Common myeloid progenitor, CD34-positive (primary cell): ENCODE measurements at regions not wholly inside any gene's neighbourhood (a gene's known extent, or its start where the extent isn't known, plus 50 kb on each side); places are given as distances from the start of the nearest gene placed in this dataset.

Experiments used
- CTCF ChIA-PET: fragments of 350-600 bp; sonication (Branson Sonifier 250); formaldehyde crosslinking; loops from one replicate; lab custom pipeline; 2021; ENCODE audit warnings: antibody characterized with exemption; lab: Charles Lee
- POLR2A ChIA-PET: fragments of 350-600 bp; sonication (Branson Sonifier 250); formaldehyde crosslinking; loops from one replicate; lab custom pipeline; 2021; ENCODE audit warnings: antibody characterized with exemption; lab: Charles Lee
- DNase-seq, 3 donors: peaks; one replicate each; pipeline versions ENCODE4 v3.0.0 to v3.0.0-alpha.2; 2013
- H3K27ac ChIP-seq, 2 experiments: 1 replicate in 1 of 2; 2 replicates in 1 of 2; pipeline ENCODE4 v1.7.0; 2013; ENCODE audit warnings: inconsistent platforms in 2 of 2, low read length in 2 of 2, mild to moderate bottlenecking in 2 of 2, low read depth in 1 of 2, moderate library complexity in 1 of 2; ENCODE audit not compliant: severe bottlenecking in 2 of 2, insufficient read depth in 1 of 2, poor library complexity in 1 of 2
- H3K27me3 ChIP-seq, 5 experiments: replicated peaks in 2 of 5; 1 replicate in 3 of 5; 2 replicates in 2 of 5; pipeline versions ENCODE4 v1.6.1 to v1.7.0; 2013; ENCODE audit warnings: low read length in 4 of 5, mild to moderate bottlenecking in 2 of 5, moderate library complexity in 2 of 5, inconsistent platforms in 1 of 5; ENCODE audit not compliant: insufficient read depth in 5 of 5, control insufficient read depth in 4 of 5
- H3K36me3 ChIP-seq, 4 experiments: 1 replicate in 2 of 4; 2 replicates in 2 of 4; pipeline versions ENCODE4 v1.6.1 to v1.7.0; 2013; ENCODE audit warnings: low read length in 3 of 4, control low read depth in 1 of 4, mild to moderate bottlenecking in 1 of 4; ENCODE audit not compliant: control insufficient read depth in 4 of 4, insufficient read depth in 4 of 4
- H3K4me1 ChIP-seq, 4 experiments: 1 replicate in 3 of 4; 2 replicates in 1 of 4; pipeline versions ENCODE4 v1.6.1 to v1.7.1; 2013; ENCODE audit warnings: low read length in 3 of 4, mild to moderate bottlenecking in 3 of 4, control low read depth in 1 of 4, inconsistent platforms in 1 of 4, moderate library complexity in 1 of 4; ENCODE audit not compliant: control insufficient read depth in 4 of 4, insufficient read depth in 4 of 4; ENCODE audit errors: control extremely low read depth in 1 of 4
- H3K4me3 ChIP-seq, 7 experiments: 1 replicate in 4 of 7; 2 replicates in 3 of 7; pipeline versions ENCODE4 v1.5.1 to v1.7.0; 2013; ENCODE audit warnings: mild to moderate bottlenecking in 7 of 7, low read length in 6 of 7, moderate library complexity in 6 of 7, inconsistent platforms in 2 of 7, low read depth in 2 of 7, control low read depth in 1 of 7; ENCODE audit not compliant: insufficient read depth in 4 of 7, control insufficient read depth in 1 of 7; ENCODE audit errors: extremely low read depth in 1 of 7
- H3K9me3 ChIP-seq, 5 experiments: 1 replicate in 4 of 5; 2 replicates in 1 of 5; pipeline versions ENCODE4 v1.6.1 to v1.7.1; 2013; ENCODE audit warnings: low read length in 4 of 5, mild to moderate bottlenecking in 2 of 5, inconsistent platforms in 1 of 5, low read depth in 1 of 5, moderate library complexity in 1 of 5; ENCODE audit not compliant: control insufficient read depth in 4 of 5, insufficient read depth in 2 of 5; ENCODE audit errors: control extremely low read depth in 1 of 5
- WGBS: methylation state at CpG from one replicate; pipeline ENCODE4 v1.1.5; 2013; ENCODE audit not compliant: insufficient coverage; 5-methylcytosine and 5-hydroxymethylcytosine counted together

- Histone ChIP-seq H3K9me3 (peaks cover 0 to 7% (median 5%) of the 10 kb centered on the region in 5 experiments), H3K36me3 (no peaks in the 10 kb centered on the region), H3K27me3 (no peaks in the 10 kb centered on the region), H3K4me3 (no peak overlapping the region), H3K27ac (no peak overlapping the region), H3K4me1 (no peaks in the 10 kb centered on the region)
- no peak for DNase-seq
- ChIA-PET CTCF (interaction anchor here (1.5 kb wide), 1 partner anchor 19 kb away, joined by 3 read pairs; no protein-coding TSS in a partner anchor), POLR2A (interaction anchor here (0.8 kb wide), 1 partner anchor 18 kb away, joined by 3 read pairs; no protein-coding TSS in a partner anchor)
- WGBS = 100% methylated on average over 2 of the region's 3 CpGs
Observed at GRCh38 chr10:78267598-78267997, 233.9 kb downstream of the RPS24 start.

DNA sequence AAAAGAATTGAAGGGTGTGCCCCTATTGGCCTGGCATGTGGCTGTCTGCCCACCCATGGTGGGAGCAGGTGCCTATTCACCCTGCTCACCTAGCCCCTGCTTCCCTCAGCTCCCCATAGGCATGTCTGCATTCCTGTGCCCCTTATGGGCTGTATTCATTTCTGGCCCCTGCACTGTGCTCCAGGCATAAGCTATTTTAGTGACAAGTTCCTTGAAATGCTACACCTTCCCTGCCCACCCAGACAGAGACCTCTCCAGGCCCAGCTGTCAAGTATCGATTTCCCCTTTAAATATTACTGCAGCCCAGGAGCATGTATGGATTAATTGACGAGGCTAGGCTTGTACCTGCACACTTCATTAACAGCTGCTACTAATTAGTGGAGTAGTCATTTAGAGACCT, 235.4 kb downstream of the RPS24 start:
- no peak overlapping the region for H3K27ac ChIP-seq
- no peak for DNase-seq
- WGBS = no CpG with 5 or more reads among the region's 2 CpGs
- H3K4me1 ChIP-seq = no peaks in the 10 kb centered on the region
- H3K27me3 ChIP-seq = no peaks in the 10 kb centered on the region
- H3K4me3 ChIP-seq = no peak overlapping the region
- no peaks in the 10 kb centered on the region for H3K36me3 ChIP-seq
- CTCF ChIA-PET = interaction anchor here (1.7 kb wide), 1 partner anchor 9 kb away, joined by 4 read pairs; no protein-coding TSS in a partner anchor
- peaks cover 0 to 8% (median 5%) of the 10 kb centered on the region in 5 experiments for H3K9me3 ChIP-seq
- POLR2A ChIA-PET = no interaction called here

DNA sequence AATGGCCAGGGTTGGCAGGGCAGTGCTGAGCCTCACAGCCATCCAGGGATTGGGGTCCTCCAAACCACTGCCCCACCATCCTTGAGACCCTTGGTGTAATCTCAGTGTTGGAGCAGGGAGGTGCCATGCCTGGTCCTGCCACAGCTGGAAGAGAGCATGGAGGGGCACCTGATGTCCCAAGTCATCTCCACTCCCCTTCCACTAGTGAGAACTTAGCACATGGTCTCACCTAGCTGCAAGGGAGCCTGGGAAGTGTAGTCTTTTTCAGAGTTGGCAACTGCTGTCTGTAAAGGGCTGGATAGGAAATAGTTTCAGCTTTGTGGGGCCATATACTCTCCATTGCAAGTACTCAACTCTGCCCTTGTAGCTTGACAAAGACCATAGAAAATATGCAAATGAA, 238.7 kb downstream of the RPS24 start:
- no peak overlapping the region for H3K27ac ChIP-seq
- H3K4me3 ChIP-seq = no peak overlapping the region
- CTCF ChIA-PET = no interaction called here
- no peaks in the 10 kb centered on the region for H3K36me3 ChIP-seq
- H3K27me3 ChIP-seq = peaks cover 0 to 2% (median 0%) of the 10 kb centered on the region in 5 experiments
- POLR2A ChIA-PET = no interaction called here
- peaks cover 0 to 8% (median 5%) of the 10 kb centered on the region in 5 experiments for H3K9me3 ChIP-seq
- no peak for DNase-seq
- H3K4me1 ChIP-seq = no peaks in the 10 kb centered on the region

GRCh38 chr10:78274491-78274890, 240.8 kb downstream of the RPS24 start:
- CTCF ChIA-PET = interaction anchor here (0.9 to 1.8 kb wide), 2 partner anchors 14 to 21 kb away, joined by 3 to 4 read pairs; no protein-coding TSS in a partner anchor

GRCh38 chr10:78276139-78276538, 242.5 kb downstream of the RPS24 start:
- no peak overlapping the region for H3K27ac ChIP-seq
- no peaks in the 10 kb centered on the region for H3K36me3 ChIP-seq
- H3K27me3 ChIP-seq = peaks cover 0 to 2% (median 0%) of the 10 kb centered on the region in 5 experiments
- H3K9me3 ChIP-seq = peaks cover 0 to 8% (median 5%) of the 10 kb centered on the region in 5 experiments
- no peaks in the 10 kb centered on the region for H3K4me1 ChIP-seq
- no peak for DNase-seq
- ChIA-PET POLR2A (no interaction called here), CTCF (no interaction called here)
- 100% methylated on average over 1 of the region's 1 CpG for WGBS
- no peak overlapping the region for H3K4me3 ChIP-seq

More at GRCh38 chr10:78274491-78274890, 240.8 kb downstream of the RPS24 start:
- Histone ChIP-seq H3K4me3 (no peak overlapping the region), H3K9me3 (peaks cover 0 to 8% (median 5%) of the 10 kb centered on the region in 5 experiments), H3K36me3 (no peaks in the 10 kb centered on the region), H3K27me3 (peaks cover 0 to 2% (median 0%) of the 10 kb centered on the region in 5 experiments), H3K27ac (no peak overlapping the region), H3K4me1 (no peaks in the 10 kb centered on the region)
- 92% methylated on average over 4 of the region's 4 CpGs for WGBS
- POLR2A ChIA-PET = no interaction called here
- DNase-seq = no peak

DNA sequence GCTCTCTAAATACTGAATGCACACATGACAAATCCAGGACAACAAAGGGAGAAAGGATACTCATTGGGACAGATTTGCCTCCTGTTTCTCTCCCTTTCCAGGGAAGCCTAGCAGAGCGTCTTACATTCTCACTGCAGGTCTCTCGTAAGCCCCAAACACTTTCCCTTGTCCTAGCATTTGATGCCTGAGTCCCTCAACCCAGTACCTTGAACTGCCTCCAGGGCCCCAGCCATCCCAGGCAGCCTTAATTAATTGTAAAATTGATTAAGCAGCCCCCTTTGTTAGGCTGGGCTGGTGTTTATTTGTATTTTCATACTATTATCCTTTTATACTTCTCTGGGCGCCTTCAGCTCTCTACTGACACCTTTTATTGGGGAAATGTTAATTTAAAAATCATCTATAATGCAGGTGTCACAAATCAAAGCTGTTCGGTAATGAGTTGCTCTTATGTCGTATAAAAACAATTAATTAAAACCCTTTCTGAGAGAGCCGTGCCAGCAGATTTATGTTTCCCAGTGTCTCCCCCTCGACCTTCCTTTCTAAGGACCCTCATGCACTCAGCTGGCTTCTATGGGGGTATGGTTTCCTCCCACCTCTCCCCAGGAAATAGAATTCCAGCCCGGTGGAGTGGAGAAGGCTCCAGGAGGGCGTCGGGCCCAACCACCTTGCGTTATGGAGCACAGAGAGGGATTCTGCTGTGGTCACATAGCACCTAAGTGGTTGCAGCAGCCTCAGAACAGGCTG, 243.8 kb downstream of the RPS24 start:
- Histone ChIP-seq H3K36me3 (no peaks in the 10 kb centered on the region), H3K4me3 (no peak overlapping the region), H3K27ac (no peak overlapping the region), H3K27me3 (peaks cover 0 to 2% (median 0%) of the 10 kb centered on the region in 5 experiments), H3K9me3 (peaks cover 0 to 4% (median under 1%) of the 10 kb centered on the region in 5 experiments), H3K4me1 (no peaks in the 10 kb centered on the region)
- CTCF ChIA-PET = no interaction called here
- POLR2A ChIA-PET = no interaction called here
- 98% methylated on average over 8 of the region's 11 CpGs for WGBS
- DNase-seq = no peak

DNA sequence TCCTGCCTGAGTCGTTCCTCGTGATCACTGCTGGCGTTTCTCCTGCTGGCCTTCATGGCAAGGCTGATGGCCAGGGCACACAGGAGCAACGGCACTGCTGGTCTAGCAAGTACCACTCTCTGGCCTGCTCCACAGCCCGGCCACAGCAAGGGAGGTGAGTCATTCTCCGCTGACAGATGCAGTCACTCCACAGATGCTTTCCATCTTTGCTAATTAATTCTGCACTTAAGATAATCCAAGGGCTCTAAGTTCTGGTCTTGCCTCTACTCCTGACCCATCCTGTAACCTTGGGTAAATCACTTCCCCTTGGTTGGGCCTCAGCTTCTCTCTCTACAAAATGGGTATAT, 244.4 kb downstream of the RPS24 start:
- CTCF ChIA-PET = interaction anchor here (1.5 kb wide), 1 partner anchor 51 kb away, joined by 3 read pairs; no protein-coding TSS in a partner anchor
- Histone ChIP-seq H3K4me3 (no peak overlapping the region), H3K4me1 (no peaks in the 10 kb centered on the region), H3K27ac (no peak overlapping the region), H3K9me3 (no peaks in the 10 kb centered on the region), H3K27me3 (peaks cover 0 to 2% (median 0%) of the 10 kb centered on the region in 5 experiments), H3K36me3 (no peaks in the 10 kb centered on the region)
- WGBS = 97% methylated on average over 6 of the region's 6 CpGs
- no peak for DNase-seq
- POLR2A ChIA-PET = no interaction called here
